ENCODE measurements at regions not wholly inside any gene's neighbourhood (a gene's known extent, or its start where the extent isn't known, plus 50 kb on each side); places are given as distances from the start of the nearest gene placed in this dataset.
A peak's percentile ranks its signal among the peaks of the same experiment; 100 is the strongest.

GRCh38 chr2:105977807-105978206 lies 216.3 kb downstream of the UXS1 start:
- no peak overlapping the region for H3K4me3 Mint-ChIP-seq
- DNase-seq (ENCODE audit: low read depth, low spot score), result no peak
- no peak overlapping the region for H3K27ac Mint-ChIP-seq (ENCODE audit: unreplicated experiment)
- no peaks in the 10 kb centered on the region for H3K4me1 Mint-ChIP-seq
- TF ChIP-seq CTCF (conservative IDR thresholded peaks at IDR 0.05), result no peak
- peaks cover 3% of the 10 kb centered on the region for H3K27me3 Mint-ChIP-seq (ENCODE audit: low read depth)
- H3K9me3 Mint-ChIP-seq, result peaks cover 16% of the 10 kb centered on the region
- H3K36me3 Mint-ChIP-seq (ENCODE audit: low read depth), result peaks cover 8% of the 10 kb centered on the region

GRCh38 chr2:105977212-105977611 lies 216.9 kb downstream of the UXS1 start:
- Mint-ChIP-seq H3K36me3 (ENCODE audit: low read depth) (peaks cover 8% of the 10 kb centered on the region), H3K4me3 (no peak overlapping the region), H3K27ac (ENCODE audit: unreplicated experiment) (no peak overlapping the region), H3K27me3 (ENCODE audit: low read depth) (peaks cover 3% of the 10 kb centered on the region), H3K4me1 (no peaks in the 10 kb centered on the region), H3K9me3 (peaks cover 16% of the 10 kb centered on the region)
- no peak for DNase-seq (ENCODE audit: low read depth, low spot score)
- no peak for TF ChIP-seq CTCF (conservative IDR thresholded peaks at IDR 0.05)

- no peak overlapping the region for H3K27ac Mint-ChIP-seq (ENCODE audit: unreplicated experiment)
- no peak overlapping the region for H3K4me3 Mint-ChIP-seq
- no peaks in the 10 kb centered on the region for H3K4me1 Mint-ChIP-seq
- peaks cover 3% of the 10 kb centered on the region for H3K27me3 Mint-ChIP-seq (ENCODE audit: low read depth)
- peaks cover 8% of the 10 kb centered on the region for H3K36me3 Mint-ChIP-seq (ENCODE audit: low read depth)
- no peak for TF ChIP-seq CTCF (conservative IDR thresholded peaks at IDR 0.05)
- H3K9me3 Mint-ChIP-seq, result peaks cover 12% of the 10 kb centered on the region
- DNase-seq (ENCODE audit: low read depth, low spot score), result no peak
These were observed 219.3 kb downstream of the UXS1 start for GRCh38 chr2:105974812-105975211.

GRCh38 chr2:105972927-105973326 lies 221.2 kb downstream of the UXS1 start:
- Mint-ChIP-seq H3K4me1 (no peaks in the 10 kb centered on the region), H3K27ac (ENCODE audit: unreplicated experiment) (no peak overlapping the region), H3K4me3 (no peak overlapping the region), H3K9me3 (peaks cover 6% of the 10 kb centered on the region), H3K27me3 (ENCODE audit: low read depth) (peaks cover 3% of the 10 kb centered on the region), H3K36me3 (ENCODE audit: low read depth) (peaks cover 5% of the 10 kb centered on the region)
- no peak for TF ChIP-seq CTCF (conservative IDR thresholded peaks at IDR 0.05)
- no peak for DNase-seq (ENCODE audit: low read depth, low spot score)

GRCh38 chr2:105972246-105972645 lies 221.9 kb downstream of the UXS1 start:
- no peak overlapping the region for H3K4me3 Mint-ChIP-seq
- no peak for DNase-seq (ENCODE audit: low read depth, low spot score)
- TF ChIP-seq CTCF (conservative IDR thresholded peaks at IDR 0.05), result no peak
- H3K27ac Mint-ChIP-seq (ENCODE audit: unreplicated experiment), result no peak overlapping the region
- no peaks in the 10 kb centered on the region for H3K36me3 Mint-ChIP-seq (ENCODE audit: low read depth)
- peaks cover 6% of the 10 kb centered on the region for H3K9me3 Mint-ChIP-seq
- H3K4me1 Mint-ChIP-seq, result no peaks in the 10 kb centered on the region
- peaks cover 3% of the 10 kb centered on the region for H3K27me3 Mint-ChIP-seq (ENCODE audit: low read depth)

GRCh38 chr2:105969552-105969951 lies 224.5 kb downstream of the UXS1 start:
- peak; percentile 60 for TF ChIP-seq CTCF (conservative IDR thresholded peaks at IDR 0.05)
- Mint-ChIP-seq H3K27ac (ENCODE audit: unreplicated experiment) (no peak overlapping the region), H3K4me1 (no peaks in the 10 kb centered on the region), H3K9me3 (peaks cover 10% of the 10 kb centered on the region), H3K27me3 (ENCODE audit: low read depth) (peaks cover 1% of the 10 kb centered on the region), H3K36me3 (ENCODE audit: low read depth) (no peaks in the 10 kb centered on the region), H3K4me3 (no peak overlapping the region)
- peak; percentile 26 for DNase-seq (ENCODE audit: low read depth, low spot score)
